ENCODE measurements at regions not wholly inside any gene's neighbourhood (a gene's known extent, or its start where the extent isn't known, plus 50 kb on each side); places are given as distances from the start of the nearest gene placed in this dataset.
"Not testable (repeated sequence)": the region's sequence is repeated elsewhere in the genome, so short reads cannot be mapped to it uniquely, and the experiment has no call there.

DNA sequence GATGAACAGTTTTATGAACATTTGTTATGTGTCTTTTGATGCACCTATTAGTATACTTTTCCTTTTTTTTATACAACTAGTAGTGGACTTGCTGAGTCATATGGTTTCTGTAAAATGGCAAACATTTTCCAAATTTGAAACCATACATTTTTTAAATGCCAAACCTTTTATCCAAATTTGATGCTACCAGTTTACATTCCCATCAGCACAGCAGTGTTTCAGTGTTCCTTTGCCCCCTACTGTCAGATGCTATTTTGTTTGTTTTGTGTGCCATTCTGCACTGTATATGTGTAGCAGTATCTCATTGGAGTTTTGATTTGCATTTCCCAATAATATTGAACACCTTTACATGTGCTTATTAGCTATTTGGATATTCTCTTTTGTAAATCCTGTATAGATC is 219.4 kb downstream of the TANC2 start:
- no peak for DNase-seq

DNA sequence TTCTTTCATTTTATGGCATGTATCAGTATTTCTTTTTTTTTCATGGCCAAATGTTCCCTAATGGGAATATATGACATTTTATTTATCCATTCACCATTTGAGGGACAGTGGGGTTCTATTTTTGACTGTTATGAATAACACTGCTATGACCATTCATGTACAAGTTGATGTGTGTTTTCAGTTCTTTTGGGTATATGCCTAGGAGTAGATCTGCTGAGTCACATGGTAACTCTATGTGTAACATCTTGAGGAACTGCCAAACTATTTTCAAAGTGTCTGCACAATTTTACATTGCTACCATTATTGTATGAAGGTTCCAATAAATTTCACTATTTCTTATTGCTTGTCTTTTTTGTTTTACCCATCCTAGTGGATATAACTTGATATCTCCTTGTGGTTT is 223.0 kb downstream of the TANC2 start:
- no peak for DNase-seq

GRCh38 chr17:63189930-63190329 is 223.9 kb downstream of the TANC2 start:
- no peak for DNase-seq

DNA sequence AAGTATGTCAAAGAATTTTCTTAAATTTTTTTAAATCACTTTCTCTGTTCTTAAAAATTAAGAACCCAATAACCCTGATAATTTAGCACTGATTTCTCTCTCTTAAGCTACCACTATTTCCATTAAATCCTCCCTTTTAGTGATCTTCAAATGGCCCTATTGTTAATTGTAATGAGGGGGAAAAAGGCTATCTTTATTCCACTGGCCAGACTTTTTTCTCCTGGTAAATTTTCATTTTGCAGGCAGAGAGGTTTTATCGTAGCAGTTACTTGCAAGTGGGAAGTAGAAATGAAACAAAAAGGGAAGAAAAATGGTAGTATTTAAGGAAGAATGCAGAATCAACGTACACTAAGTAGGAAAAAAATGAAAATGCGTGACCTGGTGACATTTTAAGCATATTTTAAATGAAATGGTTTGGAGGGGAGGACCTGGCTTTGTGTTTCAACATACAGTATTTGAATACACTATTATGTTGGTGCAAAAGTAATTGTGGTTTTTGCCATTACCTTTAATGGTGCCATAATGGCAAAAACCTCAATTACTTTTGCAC is 224.9 kb downstream of the TANC2 start:
- no peak for DNase-seq

- DNase-seq = no peak
Measured at GRCh38 chr17:63191610-63192009, 225.6 kb downstream of the TANC2 start.

GRCh38 chr17:63193827-63194226 is 227.8 kb downstream of the TANC2 start:
- DNase-seq = no peak

DNA sequence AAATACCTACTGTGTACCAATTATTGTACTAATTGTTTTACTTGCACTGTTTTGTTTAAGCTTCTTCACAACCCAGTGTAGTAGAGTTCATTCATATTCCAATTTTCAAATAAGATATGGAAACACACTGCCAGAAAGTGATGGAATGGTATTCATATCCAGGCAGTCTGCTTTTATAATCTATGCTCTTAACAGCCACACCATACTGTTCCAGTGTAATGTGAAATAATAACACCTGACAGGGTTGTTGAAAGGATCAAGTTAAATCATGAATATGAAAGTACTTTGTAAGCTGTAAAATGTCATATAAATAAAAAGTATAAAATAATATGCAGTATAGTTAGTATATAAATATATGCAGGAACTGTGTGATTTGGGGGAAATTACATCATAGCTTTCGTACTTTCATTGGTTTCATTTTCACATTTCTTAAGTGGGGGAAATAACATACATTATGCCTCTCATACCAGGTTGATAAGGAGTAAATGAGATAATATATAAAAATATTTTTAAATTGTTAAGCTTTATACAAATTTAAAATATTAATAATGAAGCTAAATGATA is 230.8 kb downstream of the TANC2 start:
- DNase-seq = no peak

DNA sequence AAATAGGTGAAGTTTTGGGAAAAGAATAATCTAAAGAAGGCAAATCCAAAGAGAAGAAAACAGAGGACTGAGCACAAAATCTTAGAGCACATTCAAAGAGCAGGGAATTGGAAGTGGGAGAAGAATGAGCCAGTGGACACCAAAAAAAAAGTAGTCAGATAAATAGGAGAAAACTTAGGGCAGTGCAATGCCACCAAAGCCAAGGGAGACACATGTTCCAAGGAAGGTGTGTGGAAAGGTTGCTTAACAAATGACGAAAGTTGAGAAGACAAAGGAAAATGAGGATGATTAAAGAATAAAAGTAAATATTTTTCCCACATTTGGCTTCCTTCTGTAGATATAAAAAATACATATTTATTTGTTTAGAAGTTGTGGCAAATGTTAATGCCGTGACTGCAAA is 237.6 kb downstream of the TANC2 start:
- no peak for DNase-seq

- DNase-seq = no peak
Measured at GRCh38 chr17:63221939-63222338, 224.2 kb downstream of the CYB561 start.

- peak; percentile 33 for DNase-seq
Measured at GRCh38 chr17:63222655-63223054, 223.5 kb downstream of the CYB561 start.

- no peak for DNase-seq
Measured at GRCh38 chr17:63223212-63223911, 222.7 kb downstream of the CYB561 start.

- DNase-seq = no peak
Measured at GRCh38 chr17:63224644-63225043, 221.5 kb downstream of the CYB561 start.

DNA sequence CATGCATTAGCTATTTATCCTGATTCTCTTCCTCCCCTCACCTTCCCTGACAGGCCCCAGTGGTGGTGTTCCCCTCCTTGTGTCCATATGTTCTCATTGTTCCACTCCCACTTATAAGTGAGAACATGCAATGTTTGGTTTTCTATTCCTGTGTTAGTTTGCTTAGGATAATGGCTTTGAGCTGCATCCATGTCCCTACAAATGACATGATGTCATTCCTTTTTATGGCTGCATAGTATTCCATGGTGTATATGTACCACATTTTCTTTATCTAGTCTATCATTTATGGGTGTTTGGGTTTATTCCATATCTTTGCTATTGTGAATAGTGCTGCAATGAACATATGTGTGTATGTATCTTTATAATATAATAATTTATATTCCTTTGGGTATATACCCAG is 219.4 kb downstream of the CYB561 start:
- not testable (repeated sequence) for DNase-seq

- not testable (repeated sequence) for DNase-seq
Measured at GRCh38 chr17:63231015-63231620, 215.0 kb downstream of the CYB561 start.

DNA sequence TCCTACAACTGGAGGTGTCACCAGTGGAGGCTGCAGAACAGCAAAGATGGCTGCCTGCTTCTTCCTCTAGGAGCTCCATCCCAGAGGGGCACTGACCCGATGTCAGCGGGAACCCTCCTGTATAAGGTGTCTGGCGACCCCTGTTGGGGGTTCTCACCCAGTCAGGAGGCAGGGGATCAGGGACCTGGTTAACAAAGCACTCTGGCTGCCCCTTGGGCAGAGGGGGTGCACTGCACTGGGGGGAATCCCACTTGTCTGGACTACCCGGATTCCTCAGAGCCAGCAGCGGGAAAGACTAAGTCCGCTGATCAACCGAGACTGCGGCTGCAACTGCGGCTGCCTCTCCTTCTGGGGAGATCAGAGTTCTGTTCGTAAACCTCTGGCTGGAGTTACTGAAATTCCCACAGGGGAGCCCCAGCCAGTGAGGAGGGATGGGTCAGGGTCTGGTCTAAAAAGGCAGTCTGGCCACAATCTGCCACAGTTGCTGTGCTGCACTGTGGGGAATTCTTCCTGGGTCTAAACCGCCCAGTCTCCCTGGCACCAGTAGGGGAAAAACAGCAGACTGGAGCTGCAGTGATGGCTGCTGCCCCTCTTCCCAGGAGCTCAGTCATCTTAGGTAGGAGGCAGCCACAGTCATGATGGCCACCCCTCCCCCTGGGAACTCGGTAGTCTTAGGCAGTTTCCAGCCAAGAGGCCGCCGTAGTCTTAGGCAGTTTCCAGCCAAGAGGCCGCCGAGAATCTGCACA is 213.4 kb downstream of the CYB561 start:
- DNase-seq = no peak

GRCh38 chr17:63240106-63240505 is 206.0 kb downstream of the CYB561 start:
- no peak for DNase-seq

- no peak for DNase-seq
Measured at GRCh38 chr17:63246344-63246743, 199.8 kb downstream of the CYB561 start.

- no peak for DNase-seq
Measured at GRCh38 chr17:63247706-63248105, 198.4 kb downstream of the CYB561 start.

- DNase-seq = no peak
Measured at GRCh38 chr17:63249256-63250004, 196.7 kb downstream of the CYB561 start.

DNA sequence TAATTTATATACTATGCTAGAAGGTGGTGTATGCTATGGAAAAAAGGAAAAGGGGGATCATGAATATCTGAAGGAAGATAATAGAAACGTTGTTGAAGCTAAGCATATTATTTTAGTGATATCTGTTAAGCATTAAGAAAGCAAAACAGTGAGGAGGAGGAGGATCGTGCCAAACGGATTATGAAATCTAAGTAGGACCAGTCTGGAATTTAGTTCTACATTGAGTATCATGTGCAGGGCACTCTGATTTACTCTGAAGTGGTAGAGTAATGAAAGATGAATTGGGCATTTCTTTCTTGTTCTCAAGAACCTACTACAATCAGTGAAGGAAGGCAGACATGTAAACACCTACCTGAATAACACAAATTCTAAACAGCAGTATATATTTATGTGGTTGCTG is 195.3 kb downstream of the CYB561 start:
- DNase-seq = no peak

DNA sequence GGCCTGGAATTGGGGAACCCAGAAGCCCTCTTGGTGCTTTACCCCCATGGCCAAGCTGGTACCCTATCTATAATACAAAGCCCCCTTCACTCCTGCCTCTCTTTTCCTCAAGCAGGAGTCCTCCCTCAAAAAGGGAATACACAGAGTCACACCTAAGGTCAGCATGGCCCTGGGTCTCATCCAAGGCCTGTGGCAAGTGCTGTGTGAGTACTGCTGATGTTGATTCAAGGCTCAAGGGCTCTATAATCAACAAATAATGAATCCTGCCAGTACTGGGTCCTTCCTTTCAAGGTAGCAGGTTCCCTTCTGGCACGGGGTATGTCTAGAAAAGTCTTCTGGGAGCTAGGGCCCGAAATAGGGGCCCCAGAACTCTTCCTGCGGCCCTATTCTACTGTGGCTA is 187.3 kb downstream of the CYB561 start:
- no peak for DNase-seq

DNA sequence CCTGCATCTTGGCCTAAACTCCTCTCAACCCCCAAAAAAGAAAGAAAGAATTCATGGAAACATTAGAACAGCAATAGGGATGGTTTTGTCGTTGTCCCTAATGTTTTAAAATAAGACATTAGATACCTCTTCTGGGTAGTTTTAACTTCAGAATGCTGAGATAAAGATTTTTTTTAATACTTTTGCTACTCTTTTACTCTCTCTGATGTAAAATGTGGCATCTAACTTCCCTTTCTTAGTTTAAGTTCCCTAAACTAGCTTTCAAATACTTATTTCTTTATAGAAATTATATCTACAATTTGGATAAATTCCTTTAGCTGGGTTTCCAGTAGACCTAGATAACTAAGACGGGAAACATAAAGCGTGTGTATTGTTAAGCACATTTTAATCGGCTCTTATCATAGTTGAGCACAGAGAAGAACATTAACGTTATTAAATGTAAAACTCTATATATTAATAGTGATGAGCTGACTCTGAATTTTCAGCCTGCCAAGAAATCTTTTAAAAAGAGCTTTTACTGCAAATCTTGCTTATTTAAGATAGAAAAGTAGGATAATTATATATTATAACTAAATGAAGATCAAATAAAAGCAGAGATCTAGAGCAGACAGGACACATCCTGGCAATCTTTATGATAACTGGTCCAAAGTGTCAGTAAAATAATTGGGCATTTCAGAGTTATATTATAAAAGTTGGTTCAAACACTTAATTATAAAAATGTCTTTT is 183.2 kb downstream of the CYB561 start:
- no peak for DNase-seq

Measured in stimulated activated CD8-positive, alpha-beta memory T cell treated with anti-CD3 and anti-CD28 coated beads, Interleukin-4, amount 100 ng/mL, for 48 hours (primary cell).